Sigmoid colon (tissue), 6 donors: ENCODE measurements at regions not wholly inside any gene's neighbourhood (a gene's known extent, or its start where the extent isn't known, plus 50 kb on each side); places are given as distances from the start of the nearest gene placed in this dataset.

Experiments used
- DNase-seq: peaks from one replicate; pipeline ENCODE4 v3.0.0-alpha.2; 2019
- H3K27ac ChIP-seq, 4 donors: fragments of 200-600 bp; sonication (generic); one replicate each; pipeline ENCODE4 v1.5.1; 2016 to 2019; ENCODE audit warnings: mild to moderate bottlenecking in 1 of 4
- H3K27me3 ChIP-seq, 3 donors: fragments of 200-600 bp; sonication (generic); one replicate each; pipeline ENCODE4 v1.5.1; 2019; ENCODE audit warnings: mild to moderate bottlenecking in 1 of 3
- H3K36me3 ChIP-seq, 4 donors: fragments of 200-600 bp; sonication (generic); one replicate each; pipeline ENCODE4 v1.5.1; 2016 to 2019
- H3K4me1 ChIP-seq, 4 donors: fragments of 200-600 bp; sonication (generic); one replicate each; pipeline ENCODE4 v1.5.1; 2017 to 2019
- H3K4me3 ChIP-seq, 4 donors: fragments of 200-600 bp; sonication (generic); one replicate each; pipeline ENCODE4 v1.5.1; 2017 to 2019; ENCODE audit warnings: mild to moderate bottlenecking in 2 of 4, moderate library complexity in 1 of 4
- H3K9me3 ChIP-seq, 4 donors: fragments of 200-600 bp in 3 of 4; sonication (generic) in 3 of 4; one replicate each; pipeline versions ENCODE4 v1.5.1 to v1.6.1; 2013 to 2019
- CTCF ChIP-seq, 4 experiments: fragments of 450-650 bp in 3 of 4; fragments of 200-600 bp in 1 of 4; IDR thresholded peaks; one replicate each; pipeline ENCODE4 v1.5.1; 2016 to 2019; ENCODE audit warnings: antibody characterized with exemption in 4 of 4, mild to moderate bottlenecking in 3 of 4, moderate library complexity in 2 of 4
- EP300 ChIP-seq, 4 donors: sonication (generic); formaldehyde crosslinking; IDR thresholded peaks; one replicate each; pipeline ENCODE4 v1.6.1; 2017; ENCODE audit warnings: antibody characterized with exemption in 4 of 4
- POLR2A ChIP-seq, 2 donors: fragments of 450-650 bp; IDR thresholded peaks; one replicate each; pipeline ENCODE4 v1.6.1; 2016; ENCODE audit warnings: antibody characterized with exemption in 2 of 2, mild to moderate bottlenecking in 2 of 2, moderate library complexity in 2 of 2
- POLR2AphosphoS5 ChIP-seq, 4 donors: sonication (generic); formaldehyde crosslinking; IDR thresholded peaks; one replicate each; pipeline ENCODE4 v1.6.1; 2017; ENCODE audit warnings: antibody characterized with exemption in 4 of 4
- WGBS, 2 donors: extraction: QIAGEN DNeasy Blood & Tissue Kit; methylation state at CpG; one replicate each; pipeline ENCODE4 v1.1.7; 2013; 5-methylcytosine and 5-hydroxymethylcytosine counted together
- intact Hi-C: fragments of 100-400 bp; cut with DNase I; formaldehyde crosslinking; loops from one replicate; pipeline ENCODE4 v1.15.1; 2023
- donor health status: healthy with polysubstance abuse.
- donor health status: healthy.

GRCh38 chr1:55654750-55655149 lies 439.6 kb upstream of the USP24 start:
- no peaks in the 10 kb centered on the region for H3K27me3 ChIP-seq
- no peak overlapping the region for H3K4me3 ChIP-seq
- H3K36me3 ChIP-seq = no peaks in the 10 kb centered on the region
- intact Hi-C loops = no loop called here
- no peaks in the 10 kb centered on the region for H3K9me3 ChIP-seq
- peak overlapping the region in 2 of 4 donors; percentile 4 to 29 for H3K27ac ChIP-seq
- peaks cover 0 to 10% (median 3%) of the 10 kb centered on the region in 4 donors for H3K4me1 ChIP-seq
- TF ChIP-seq POLR2AphosphoS5 (IDR thresholded peaks at IDR 0.05) (no peak), CTCF (IDR thresholded peaks at IDR 0.05) (no peak), POLR2A (IDR thresholded peaks at IDR 0.05) (no peak), EP300 (IDR thresholded peaks at IDR 0.05) (no peak)
- DNase-seq = no peak
- WGBS, 2 donors = 86 to 90% methylated on average over 4 of the region's 4 CpGs

GRCh38 chr1:55654171-55654570 lies 439.0 kb upstream of the USP24 start:
- intact Hi-C loops = no loop called here
- H3K9me3 ChIP-seq = no peaks in the 10 kb centered on the region
- H3K36me3 ChIP-seq = no peaks in the 10 kb centered on the region
- peaks cover 0 to 10% (median 3%) of the 10 kb centered on the region in 4 donors for H3K4me1 ChIP-seq
- H3K4me3 ChIP-seq = no peak overlapping the region
- no peaks in the 10 kb centered on the region for H3K27me3 ChIP-seq
- H3K27ac ChIP-seq = no peak overlapping the region
- DNase-seq = no peak
- no peak for TF ChIP-seq POLR2A (IDR thresholded peaks at IDR 0.05)
- TF ChIP-seq EP300 (IDR thresholded peaks at IDR 0.05) = no peak
- TF ChIP-seq POLR2AphosphoS5 (IDR thresholded peaks at IDR 0.05) = no peak
- no peak for TF ChIP-seq CTCF (IDR thresholded peaks at IDR 0.05)

GRCh38 chr1:55650444-55650843 lies 435.3 kb upstream of the USP24 start:
- intact Hi-C loops = no loop called here
- no peaks in the 10 kb centered on the region for H3K27me3 ChIP-seq
- DNase-seq = no peak
- 58 to 75% methylated on average over 3 of the region's 3 CpGs for WGBS, 2 donors
- no peak for TF ChIP-seq POLR2A (IDR thresholded peaks at IDR 0.05)
- TF ChIP-seq EP300 (IDR thresholded peaks at IDR 0.05) = no peak
- TF ChIP-seq POLR2AphosphoS5 (IDR thresholded peaks at IDR 0.05) = no peak
- TF ChIP-seq CTCF (IDR thresholded peaks at IDR 0.05) = no peak
- no peaks in the 10 kb centered on the region for H3K36me3 ChIP-seq
- H3K27ac ChIP-seq = no peak overlapping the region
- peaks cover 0 to 9% (median 3%) of the 10 kb centered on the region in 4 donors for H3K4me1 ChIP-seq
- no peaks in the 10 kb centered on the region for H3K9me3 ChIP-seq
- H3K4me3 ChIP-seq = no peak overlapping the region

GRCh38 chr1:55646181-55646580 lies 431.0 kb upstream of the USP24 start:
- WGBS, 2 donors = 93 to 96% methylated on average over 1 of the region's 1 CpG
- no peak overlapping the region for H3K4me3 ChIP-seq
- no peak overlapping the region for H3K27ac ChIP-seq
- DNase-seq = no peak
- H3K9me3 ChIP-seq = no peaks in the 10 kb centered on the region
- H3K27me3 ChIP-seq = no peaks in the 10 kb centered on the region
- H3K4me1 ChIP-seq = peaks cover 0 to 7% (median 2%) of the 10 kb centered on the region in 4 donors
- TF ChIP-seq EP300 (IDR thresholded peaks at IDR 0.05) = no peak
- no peak for TF ChIP-seq POLR2A (IDR thresholded peaks at IDR 0.05)
- no peaks in the 10 kb centered on the region for H3K36me3 ChIP-seq
- intact Hi-C loops = no loop called here

GRCh38 chr1:55645270-55645669 lies 430.1 kb upstream of the USP24 start:
- H3K4me1 ChIP-seq = peaks cover 0 to 16% (median 3%) of the 10 kb centered on the region in 4 donors
- intact Hi-C loops = no loop called here
- no peaks in the 10 kb centered on the region for H3K36me3 ChIP-seq
- no peaks in the 10 kb centered on the region for H3K9me3 ChIP-seq
- DNase-seq = no peak
- H3K27ac ChIP-seq = no peak overlapping the region
- TF ChIP-seq CTCF (IDR thresholded peaks at IDR 0.05) (no peak), POLR2AphosphoS5 (IDR thresholded peaks at IDR 0.05) (no peak), EP300 (IDR thresholded peaks at IDR 0.05) (no peak), POLR2A (IDR thresholded peaks at IDR 0.05) (no peak)
- 95 to 96% methylated on average over 5 of the region's 5 CpGs for WGBS, 2 donors
- H3K27me3 ChIP-seq = no peaks in the 10 kb centered on the region
- no peak overlapping the region for H3K4me3 ChIP-seq
